Stimulated activated CD4-positive, alpha-beta T cell treated with anti-CD3 and anti-CD28 coated beads, Interleukin-12 subunit alpha, Interleukin-12 subunit beta, amount 100 ng/mL, for 48 hours (primary cell): ENCODE measurements at regions not wholly inside any gene's neighbourhood (a gene's known extent, or its start where the extent isn't known, plus 50 kb on each side); places are given as distances from the start of the nearest gene placed in this dataset.
"Not testable (repeated sequence)": the region's sequence is repeated elsewhere in the genome, so short reads cannot be mapped to it uniquely, and the experiment has no call there.

ENCODE experiments used
- DNase-seq, 3 donors: peaks; one replicate each; pipeline ENCODE4 v3.0.0-alpha.2; 2020; ENCODE audit warnings: low read depth in 2 of 3, low spot score in 1 of 3

DNA sequence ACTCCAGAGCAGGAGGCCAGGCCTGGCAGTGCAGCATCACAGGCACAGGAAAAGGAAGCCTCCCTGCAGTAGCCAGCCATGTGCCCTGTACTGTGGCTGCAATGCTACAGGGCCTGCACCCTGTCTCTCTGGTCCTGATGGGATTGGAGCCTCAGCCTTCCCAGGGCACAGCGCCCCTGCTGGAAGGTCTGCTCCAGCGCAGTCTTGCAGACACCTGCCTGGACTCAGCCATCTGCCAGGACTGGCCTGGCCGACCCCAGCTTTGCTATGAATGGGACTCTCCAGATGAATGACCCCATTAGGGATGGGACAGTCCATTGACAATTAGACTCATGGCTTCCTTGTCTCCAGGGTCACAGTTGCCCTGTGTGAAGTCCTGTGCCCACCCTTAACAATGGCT is 251.6 kb downstream of the ERMARD start:
- DNase-seq, result no peak

DNA sequence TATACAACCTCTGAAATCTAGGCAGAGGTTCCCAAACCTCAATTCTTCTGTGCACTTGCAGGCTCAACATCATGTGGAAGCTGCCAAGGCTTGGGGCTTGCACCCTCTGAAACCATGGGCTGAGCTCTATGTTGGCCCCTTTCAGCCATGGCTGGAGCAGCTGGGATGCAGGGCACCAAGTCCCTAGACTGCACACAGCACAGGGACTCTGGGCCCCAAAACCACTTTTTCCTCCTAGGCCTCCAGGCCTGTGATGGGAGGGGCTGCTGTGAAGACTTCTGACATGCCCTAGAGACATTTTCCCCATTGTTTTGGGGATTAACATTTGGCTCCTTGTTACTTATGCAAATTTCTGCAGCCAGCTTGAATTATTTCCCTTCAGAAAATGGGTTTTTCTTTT is 250.4 kb downstream of the ERMARD start:
- not testable (repeated sequence) for DNase-seq

DNA sequence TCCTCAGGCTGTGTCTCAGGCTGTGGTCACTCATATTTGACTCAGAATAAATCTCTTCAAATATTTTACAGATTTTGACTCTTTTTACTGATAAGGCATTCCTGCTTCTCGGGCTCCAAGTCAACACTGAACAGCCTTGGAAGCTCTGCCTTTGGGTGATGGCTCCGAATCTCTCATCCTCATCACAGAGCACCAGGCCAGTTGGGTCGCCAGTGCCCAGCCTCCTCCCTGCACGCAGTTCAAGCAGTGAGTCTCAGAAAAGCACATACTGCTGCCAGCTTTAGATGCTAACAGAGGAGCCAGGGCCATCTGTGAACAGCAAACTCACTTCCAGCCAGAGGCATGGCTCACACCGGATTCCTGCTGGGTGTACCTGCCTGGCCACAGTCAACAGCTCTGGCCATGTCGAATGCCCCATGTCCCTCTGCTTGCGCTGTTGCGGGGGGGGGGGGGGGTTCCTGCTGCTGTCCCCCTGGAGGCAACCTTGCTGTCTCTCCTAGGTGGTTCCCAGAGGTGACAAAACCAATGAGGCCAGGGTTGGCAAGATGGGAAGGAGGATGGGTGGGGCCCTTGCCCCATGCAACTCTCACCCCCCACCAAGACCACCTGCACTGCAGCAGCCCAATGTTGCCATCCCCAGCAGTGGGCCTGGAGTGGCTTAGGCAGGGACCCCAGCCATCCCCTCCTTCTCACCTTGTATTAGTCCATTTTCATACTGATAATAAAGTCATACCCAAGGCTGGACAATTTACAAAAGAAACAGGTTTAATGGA is 248.8 kb downstream of the ERMARD start:
- no peak for DNase-seq

DNA sequence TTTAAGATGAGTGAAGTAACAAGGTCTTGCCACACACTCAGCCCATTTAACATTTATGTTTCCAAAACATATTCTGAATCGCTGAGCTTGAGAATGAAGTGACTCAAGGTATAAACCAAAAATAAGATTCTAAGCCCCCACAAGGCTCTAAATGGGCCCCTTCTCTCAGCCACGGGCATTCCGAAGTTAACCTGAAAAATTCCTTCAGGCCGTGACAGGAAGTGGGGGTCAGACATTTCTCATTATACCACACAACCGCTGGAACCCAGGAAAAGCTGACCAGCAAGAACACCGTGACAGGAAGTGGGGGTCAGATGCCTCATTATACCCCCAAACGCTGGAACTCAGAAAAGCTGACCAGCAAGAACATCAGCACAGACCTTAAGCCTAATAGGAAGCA is 247.9 kb downstream of the ERMARD start:
- DNase-seq, result no peak

DNA sequence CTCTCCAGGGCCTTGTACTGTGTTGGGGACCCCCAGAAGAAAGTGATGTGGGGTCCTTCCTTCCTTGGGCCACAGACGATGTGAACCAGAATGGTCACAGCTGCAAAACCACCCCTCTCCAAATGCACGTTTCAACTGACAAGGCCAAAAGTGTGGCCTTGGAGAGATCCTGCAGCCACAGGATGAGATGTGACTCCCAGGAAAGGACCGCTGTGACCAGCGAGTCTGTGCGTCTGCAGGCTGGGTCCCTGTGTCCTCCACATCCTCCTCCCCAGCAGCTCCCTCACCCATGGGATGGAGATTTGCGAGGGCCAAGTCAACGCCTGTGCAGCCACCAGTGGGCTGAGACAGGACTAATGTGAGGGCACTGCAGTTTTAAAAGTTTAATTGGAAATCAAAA is 247.0 kb downstream of the ERMARD start:
- DNase-seq, result no peak

DNA sequence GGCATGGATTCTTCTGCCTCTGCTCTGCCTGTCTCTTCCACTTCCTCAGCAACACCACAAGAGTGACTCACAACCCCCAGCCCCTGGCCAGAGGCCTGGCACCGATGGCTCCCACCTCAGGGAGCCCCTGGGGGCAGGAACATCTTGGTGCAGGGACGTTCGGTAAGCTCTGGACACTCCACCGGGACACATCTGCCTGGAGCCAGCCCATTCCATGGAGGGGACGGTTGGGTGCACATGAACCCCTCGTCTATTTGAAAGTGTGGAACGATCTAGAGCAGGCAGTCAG is 246.5 kb downstream of the ERMARD start:
- no peak for DNase-seq

DNA sequence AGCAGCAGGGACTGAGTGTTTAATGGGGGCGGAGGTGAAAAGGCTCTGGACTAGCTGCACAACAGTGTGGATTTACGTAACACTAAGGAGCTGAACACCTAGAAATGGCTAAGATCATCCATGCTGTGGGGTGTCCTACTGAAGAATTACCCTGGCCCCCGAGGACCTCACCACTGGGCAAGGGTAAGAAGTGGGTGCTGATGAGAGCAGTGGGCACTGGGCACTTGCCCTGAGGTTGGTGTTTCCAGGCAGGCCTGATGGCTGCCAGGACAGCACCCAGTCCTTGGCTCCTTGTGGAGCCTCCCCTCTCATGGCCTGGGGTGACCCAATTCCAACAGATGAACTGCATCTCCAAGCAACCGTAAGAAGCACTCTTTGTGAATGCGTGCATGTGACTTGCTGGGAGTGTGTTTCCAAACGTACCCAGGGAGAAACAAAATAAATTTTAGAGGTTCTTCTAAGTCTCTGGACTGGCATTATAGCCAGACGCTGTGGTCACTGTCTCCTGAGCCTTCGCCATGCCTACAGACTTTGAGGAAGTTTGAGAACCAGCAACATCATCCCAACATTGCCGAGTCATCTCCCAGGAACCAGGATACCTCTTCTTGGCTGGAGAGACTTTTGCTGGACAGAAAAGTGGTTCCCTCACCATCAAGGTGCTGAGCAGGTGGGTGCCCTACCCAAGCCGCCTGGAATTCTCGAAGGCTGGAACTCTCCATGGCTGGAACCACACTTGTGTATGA is 245.9 kb downstream of the ERMARD start:
- no peak for DNase-seq

DNA sequence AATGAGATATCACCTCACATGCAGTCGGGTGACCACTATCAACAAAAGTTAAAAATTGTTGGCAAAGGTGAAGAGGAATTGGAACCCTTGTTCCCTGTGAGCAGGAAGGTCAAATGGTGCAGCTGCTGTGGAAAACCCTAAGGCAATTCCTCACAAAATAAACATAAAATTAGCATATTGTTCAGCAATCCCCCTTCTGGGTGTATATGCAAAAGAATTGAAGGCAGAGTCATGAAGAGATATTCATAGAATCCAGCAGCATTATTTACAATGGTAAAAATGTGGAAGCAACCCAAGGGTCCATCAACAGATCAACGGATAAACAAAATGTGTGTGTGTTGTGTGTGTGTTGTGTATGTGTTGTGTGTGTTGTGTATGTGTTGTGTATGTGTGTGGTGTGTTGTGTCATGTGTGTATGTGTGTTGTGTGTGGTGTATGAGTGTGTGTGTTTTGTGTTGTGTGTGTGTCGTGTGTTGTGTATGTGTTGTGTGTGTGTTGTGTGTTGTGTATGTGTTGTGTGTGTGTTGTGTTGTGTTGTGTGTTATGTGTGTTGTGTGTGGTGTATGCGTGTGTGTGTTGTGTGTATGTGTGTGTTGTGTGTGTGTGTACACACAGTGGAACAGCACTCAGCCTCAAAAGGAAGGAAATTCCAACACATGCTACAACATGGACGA is 245.1 kb downstream of the ERMARD start:
- no peak for DNase-seq

DNA sequence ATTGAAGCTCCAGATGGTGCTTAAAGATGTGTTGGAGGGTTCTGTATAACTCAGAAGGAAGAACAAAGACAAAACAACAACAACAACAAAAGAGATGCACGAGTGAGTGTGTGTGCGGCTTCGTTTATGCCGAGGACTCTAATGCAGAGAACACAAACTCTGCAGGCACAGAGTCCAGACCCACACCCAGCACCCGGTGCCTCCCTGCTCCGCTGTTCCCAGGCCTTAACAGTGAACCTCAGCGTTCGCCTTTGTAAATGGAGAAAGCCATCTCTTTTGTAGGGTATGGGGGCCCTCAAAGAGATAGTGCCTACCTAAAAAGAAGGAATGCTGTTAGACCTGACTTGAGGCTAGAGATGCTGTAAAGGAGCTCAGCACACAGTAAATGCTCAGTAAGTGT is 243.3 kb downstream of the ERMARD start:
- DNase-seq, result no peak

DNA sequence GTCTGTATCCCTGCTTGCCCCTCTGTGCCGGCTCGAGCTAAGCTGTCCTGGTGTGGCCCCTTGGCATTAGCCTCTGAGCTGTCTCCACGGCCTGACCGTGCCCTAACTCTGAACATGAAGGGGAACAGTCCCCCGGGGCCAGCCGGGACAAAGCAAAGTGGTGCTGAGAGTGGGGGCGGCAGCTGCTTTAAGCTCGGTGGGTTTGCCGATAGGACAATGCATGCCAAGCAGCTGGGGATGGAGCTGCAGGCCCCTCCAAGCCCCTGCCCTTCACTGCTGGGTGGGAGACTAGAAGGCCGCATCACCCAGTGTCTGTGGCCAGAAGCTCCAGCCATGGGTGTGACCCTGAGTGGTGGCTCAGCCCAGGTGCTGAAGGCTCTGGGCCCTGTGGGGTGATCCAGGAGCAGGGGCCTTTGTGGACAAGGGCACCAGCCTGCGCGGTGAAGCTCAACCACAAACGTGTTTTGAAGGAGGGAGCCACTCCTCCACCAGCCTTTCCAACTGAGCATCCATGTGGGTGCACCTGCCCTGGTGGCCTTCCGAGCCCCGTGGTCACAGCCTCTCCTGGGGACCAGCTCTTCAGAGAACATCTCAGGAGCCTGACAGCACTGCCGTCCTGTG is 242.5 kb downstream of the ERMARD start:
- DNase-seq, result no peak

DNA sequence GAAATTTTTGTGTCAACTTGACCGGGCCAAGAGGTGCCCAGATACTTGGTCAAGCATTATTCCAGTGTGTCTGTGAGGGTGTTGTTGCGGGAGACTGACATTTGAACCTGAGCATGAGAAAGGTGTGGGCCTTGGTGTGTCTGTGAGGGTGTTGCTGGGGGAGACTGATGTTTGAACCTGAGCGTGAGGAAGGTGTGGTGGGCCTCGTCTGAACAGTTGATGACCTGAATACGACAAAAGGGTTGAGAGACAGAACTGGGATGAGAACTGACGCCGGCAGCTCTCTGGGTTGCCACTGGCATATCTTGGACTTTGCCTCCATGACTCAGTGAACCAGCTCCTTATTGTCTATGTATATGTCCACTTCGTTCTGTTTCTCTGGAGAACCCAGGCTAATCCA is 240.5 kb downstream of the ERMARD start:
- DNase-seq, result no peak

DNA sequence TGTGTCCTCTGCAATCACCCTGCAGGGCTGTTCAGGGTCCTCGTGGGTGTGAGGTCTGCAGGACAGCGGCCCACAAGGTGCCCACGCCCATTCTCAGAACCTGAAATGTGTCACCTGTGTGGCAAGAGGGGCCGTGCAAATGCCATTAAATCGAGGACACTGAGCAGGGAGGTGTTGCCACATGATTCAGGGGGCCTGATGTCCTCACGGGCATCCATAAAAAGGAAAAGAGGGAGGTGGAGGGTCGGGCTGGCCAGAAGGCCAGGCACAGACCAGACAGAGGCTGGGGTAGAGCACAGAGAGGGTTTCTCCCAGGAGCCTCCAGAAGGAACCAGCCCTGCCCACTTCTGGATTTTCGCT is 239.6 kb downstream of the ERMARD start:
- DNase-seq, result no peak

DNA sequence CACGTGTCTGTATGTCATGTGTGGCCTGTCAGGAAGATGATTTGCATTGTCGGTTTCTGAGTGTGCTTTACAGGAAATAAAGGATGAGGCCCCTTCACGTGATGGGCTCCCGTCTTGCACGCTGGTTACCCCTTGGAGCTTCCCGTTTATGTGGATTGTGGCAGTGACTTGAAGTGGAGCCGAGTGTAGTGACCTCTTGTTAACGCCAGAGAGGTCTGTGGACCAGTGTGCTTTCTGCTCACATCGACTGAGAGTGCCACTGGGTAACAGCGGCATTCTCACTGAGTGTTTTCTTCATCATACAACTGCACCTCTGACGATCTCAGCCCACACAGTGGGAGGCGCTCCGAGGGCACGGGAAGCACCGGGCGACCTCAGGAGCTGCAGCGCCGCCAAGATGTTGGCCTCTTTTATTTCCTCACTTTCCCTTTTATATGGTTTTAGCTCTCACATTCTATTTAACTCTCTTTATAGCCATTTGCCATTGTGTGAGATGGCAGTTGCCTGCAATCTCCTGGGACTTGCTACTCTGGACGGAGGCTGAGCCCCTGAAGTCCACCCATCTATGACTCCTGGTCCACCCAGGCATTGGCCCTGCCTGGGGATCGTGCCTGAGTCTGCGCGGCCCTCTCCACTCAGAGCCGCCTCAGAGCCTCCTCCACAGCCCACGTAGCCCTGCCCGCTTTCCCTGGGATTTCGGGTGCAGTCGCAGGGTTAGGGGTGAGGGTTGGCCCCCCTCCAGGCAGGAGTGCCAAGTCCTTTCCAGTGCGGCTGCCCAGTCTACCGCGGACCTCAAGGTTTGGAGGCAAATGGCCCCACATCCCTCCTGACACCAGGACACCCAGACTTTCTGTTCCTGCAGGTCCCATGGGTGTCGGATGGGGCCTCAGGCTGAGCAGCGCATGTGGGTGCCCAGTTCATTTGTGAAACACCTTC is 238.9 kb downstream of the ERMARD start:
- peak; percentile 35 to 51 (median 40) for DNase-seq

DNA sequence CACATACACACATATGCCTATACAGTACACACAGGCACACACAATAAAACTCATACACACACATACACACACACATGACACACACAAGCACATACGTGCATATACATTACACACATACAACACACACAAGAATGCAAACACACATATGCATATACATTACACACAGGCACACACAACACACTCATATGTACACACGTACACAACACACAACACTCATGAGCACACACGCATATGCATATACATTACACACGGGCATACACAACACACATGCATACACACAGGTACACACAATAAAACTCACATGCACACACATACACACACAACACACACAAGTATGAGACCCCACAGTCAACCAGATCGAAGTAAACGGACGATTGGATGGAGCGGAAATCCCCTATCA is 238.2 kb downstream of the ERMARD start:
- DNase-seq, result no peak

DNA sequence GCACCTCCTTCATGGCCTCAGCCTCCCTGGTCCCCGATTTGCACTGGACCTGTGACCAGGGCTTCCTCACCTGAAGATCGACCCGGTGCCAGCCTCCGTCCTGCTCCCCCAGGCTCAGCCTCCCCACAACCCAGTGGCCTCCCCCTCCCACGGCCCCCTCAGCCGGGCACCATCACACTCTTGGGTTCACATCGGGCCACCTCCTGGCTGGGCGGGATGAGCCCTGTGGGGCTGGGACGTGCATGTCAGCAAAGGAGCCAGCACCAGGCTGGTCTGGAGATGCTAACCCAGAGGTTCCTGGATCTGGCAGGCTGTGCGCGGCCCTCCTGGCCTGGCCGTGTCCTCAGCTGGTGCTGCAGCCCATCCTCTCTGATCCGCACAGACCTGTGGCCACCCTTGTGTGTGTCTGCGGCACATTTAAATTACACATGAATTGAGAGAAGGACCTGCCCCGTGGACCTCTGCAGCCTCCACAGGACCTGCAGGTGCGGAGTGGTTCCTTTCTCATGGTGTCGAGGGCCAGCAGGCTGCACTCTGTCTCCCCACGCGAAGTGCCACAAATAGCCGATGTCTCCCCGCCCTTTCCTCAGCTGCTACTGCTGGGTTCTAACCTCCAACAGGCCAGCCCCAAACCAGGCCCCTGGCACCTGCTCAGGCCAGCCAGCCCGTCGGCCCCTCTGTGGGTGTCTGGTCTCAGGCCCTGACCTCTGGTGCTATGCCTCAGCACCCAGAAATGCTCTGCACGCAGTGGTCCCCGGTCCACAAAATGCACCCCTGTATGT is 237.5 kb downstream of the ERMARD start:
- DNase-seq, result no peak

DNA sequence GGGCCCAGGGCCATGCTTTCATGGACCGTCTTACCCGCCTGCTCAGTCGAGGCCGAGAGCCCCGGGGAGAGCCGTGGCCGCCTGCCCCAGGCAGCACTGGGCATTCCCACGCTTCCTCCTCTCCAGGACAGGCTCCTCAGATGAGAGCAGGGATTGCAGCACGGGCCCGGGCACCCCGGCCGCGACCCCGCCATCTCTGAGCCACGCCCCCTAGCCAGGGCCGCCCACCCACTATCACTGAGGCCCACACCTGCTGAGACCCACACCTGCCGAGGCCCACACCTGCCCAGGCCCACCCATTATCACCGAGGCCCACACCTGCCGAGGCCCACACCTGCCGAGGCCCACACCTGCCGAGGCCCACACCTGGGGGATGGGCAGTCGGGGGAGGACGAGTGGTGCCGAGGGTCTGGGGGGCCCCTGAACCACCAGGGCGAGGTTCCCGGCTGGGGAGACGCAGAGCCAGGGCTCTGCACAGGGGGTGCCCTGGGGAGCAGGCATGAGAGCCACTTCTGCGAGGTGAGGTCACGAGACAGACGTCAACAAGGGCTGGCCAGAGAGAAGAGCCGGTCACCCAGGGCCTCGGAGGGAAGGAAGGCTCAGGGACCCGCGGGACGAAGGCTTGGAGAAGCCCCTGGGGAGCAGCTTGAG is 235.6 kb downstream of the ERMARD start:
- no peak for DNase-seq

DNA sequence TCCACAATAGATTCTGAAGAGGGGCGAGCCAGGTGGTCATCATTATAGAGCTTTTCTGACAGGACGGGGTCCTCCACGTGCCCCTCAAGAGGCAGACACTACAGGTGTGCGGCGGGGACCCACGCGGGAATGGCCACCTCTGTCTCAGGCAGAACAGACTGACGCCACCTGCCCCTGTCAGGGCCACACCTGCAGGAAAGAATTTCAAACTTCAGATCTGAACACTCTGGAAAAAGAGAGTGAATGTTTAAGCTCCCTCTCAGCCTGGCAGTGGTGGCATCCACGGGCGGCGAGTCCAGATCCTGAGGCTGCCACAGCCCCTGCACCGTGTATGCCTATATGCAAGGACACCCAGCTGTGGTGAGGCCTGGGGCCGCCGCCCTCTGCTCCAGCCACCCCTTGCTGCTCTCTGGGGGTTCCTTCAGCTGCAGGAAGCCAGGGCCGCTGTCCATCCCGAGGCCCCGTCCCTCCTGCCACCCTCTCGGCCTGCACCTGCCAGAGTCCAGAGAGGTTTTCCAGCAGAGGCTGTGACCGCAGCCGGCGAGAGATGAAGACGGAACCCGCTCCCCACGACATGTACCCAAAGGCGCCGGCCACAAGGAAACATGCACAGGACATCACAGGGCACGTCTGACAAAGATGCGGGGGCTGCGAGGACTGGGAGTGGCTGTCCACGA is 234.9 kb downstream of the ERMARD start:
- no peak for DNase-seq

DNA sequence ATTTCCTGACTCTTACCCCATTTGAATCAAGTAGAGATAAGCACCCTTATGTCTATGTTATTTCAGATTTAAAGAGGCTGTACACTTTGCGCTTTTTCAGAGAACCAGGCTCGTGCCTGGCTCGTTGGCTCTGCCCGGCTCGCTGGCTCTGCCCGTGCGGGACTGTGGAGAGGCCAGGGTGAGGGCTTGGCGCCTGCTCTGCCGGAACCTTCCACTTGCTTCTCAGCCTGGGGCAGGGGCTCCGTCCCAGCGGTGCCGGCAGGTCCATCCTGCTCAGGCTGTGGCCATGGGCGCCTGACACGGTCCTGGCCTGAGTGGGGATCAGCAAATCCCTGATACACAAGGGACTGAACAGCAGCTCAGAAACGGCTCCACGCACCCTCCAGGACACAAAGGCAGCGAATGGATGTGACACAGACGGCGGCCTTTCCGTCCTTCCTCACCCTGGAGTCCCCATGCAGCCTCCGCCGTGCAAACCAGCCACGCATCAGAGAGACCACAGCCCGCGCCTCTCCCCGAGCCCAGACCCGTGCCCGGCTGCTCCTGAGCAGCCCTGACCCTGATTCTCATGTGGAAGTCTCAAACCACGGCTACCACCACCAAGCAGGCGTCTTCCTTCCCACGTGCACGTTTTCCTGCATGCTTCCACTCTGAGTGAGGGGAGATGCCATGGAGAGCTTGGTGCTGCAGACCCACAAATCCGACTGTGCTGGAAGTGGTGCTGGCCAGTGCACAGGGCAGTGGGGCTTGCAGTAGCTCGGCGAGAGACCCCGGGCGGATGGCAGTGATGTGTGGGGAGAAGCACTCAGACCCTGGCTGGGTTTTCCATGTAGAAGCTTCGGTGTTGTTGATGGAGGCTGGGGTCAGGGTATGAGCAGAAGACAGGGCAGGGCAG is 233.9 kb downstream of the ERMARD start:
- no peak for DNase-seq
